ENCODE measurements at regions not wholly inside any gene's neighbourhood (a gene's known extent, or its start where the extent isn't known, plus 50 kb on each side); places are given as distances from the start of the nearest gene placed in this dataset.
A peak's percentile ranks its signal among the peaks of the same experiment; 100 is the strongest.

- peak overlapping the region; percentile 76 to 90 for H3K27ac ChIP-seq
- H3K36me3 ChIP-seq: no peaks in the 10 kb centered on the region
- TF ChIP-seq CTCF (IDR thresholded peaks at IDR 0.05): no peak
- DNase-seq (ENCODE audit: low spot score): peak; percentile 60
- H3K27me3 ChIP-seq: no peaks in the 10 kb centered on the region
- H3K9me3 ChIP-seq: no peaks in the 10 kb centered on the region
- H3K4me1 ChIP-seq: no peaks in the 10 kb centered on the region
- H3K4me3 ChIP-seq: peak overlapping the region; percentile 52 to 64
These were observed 367.1 kb upstream of the ESRRG start for GRCh38 chr1:217090060-217090911.

GRCh38 chr1:217089361-217090014 is 366.3 kb upstream of the ESRRG start:
- Histone ChIP-seq H3K9me3 (no peaks in the 10 kb centered on the region), H3K4me3 (peak overlapping the region; percentile 52 to 64), H3K27ac (peak overlapping the region; percentile 76 to 90), H3K36me3 (no peaks in the 10 kb centered on the region), H3K27me3 (no peaks in the 10 kb centered on the region), H3K4me1 (no peaks in the 10 kb centered on the region)
- no peak for TF ChIP-seq CTCF (IDR thresholded peaks at IDR 0.05)
- peak; percentile 59 for DNase-seq (ENCODE audit: low spot score)

GRCh38 chr1:217088521-217089284 is 365.5 kb upstream of the ESRRG start:
- H3K27ac ChIP-seq: peak overlapping the region; percentile 76 to 90
- DNase-seq (ENCODE audit: low spot score): no peak
- H3K27me3 ChIP-seq: no peaks in the 10 kb centered on the region
- H3K4me3 ChIP-seq: peak overlapping the region; percentile 52 to 64
- H3K9me3 ChIP-seq: no peaks in the 10 kb centered on the region
- TF ChIP-seq CTCF (IDR thresholded peaks at IDR 0.05): no peak
- no peaks in the 10 kb centered on the region for H3K36me3 ChIP-seq
- H3K4me1 ChIP-seq: no peaks in the 10 kb centered on the region

- no peaks in the 10 kb centered on the region for H3K27me3 ChIP-seq
- no peak for DNase-seq (ENCODE audit: low spot score)
- peak overlapping the region in 1 of 2 donors; percentile 90 for H3K27ac ChIP-seq
- no peaks in the 10 kb centered on the region for H3K36me3 ChIP-seq
- no peak for TF ChIP-seq CTCF (IDR thresholded peaks at IDR 0.05)
- no peaks in the 10 kb centered on the region for H3K4me1 ChIP-seq
- no peak overlapping the region for H3K4me3 ChIP-seq
- H3K9me3 ChIP-seq: no peaks in the 10 kb centered on the region
These were observed 364.8 kb upstream of the ESRRG start for GRCh38 chr1:217088011-217088410.

GRCh38 chr1:217079584-217079983 is 356.4 kb upstream of the ESRRG start:
- no peak overlapping the region for H3K4me3 ChIP-seq
- no peak overlapping the region for H3K27ac ChIP-seq

More at GRCh38 chr1:217079584-217079983, 356.4 kb upstream of the ESRRG start:
- H3K36me3 ChIP-seq: no peaks in the 10 kb centered on the region
- no peak for DNase-seq (ENCODE audit: low spot score)
- no peaks in the 10 kb centered on the region for H3K9me3 ChIP-seq
- H3K4me1 ChIP-seq: no peaks in the 10 kb centered on the region
- TF ChIP-seq CTCF (IDR thresholded peaks at IDR 0.05): no peak
- no peaks in the 10 kb centered on the region for H3K27me3 ChIP-seq
